ENCODE measurements at regions not wholly inside any gene's neighbourhood (a gene's known extent, or its start where the extent isn't known, plus 50 kb on each side); places are given as distances from the start of the nearest gene placed in this dataset.
"Not testable (repeated sequence)": the region's sequence is repeated elsewhere in the genome, so short reads cannot be mapped to it uniquely, and the experiment has no call there.

- Histone ChIP-seq H3K4me1 (ENCODE audit: insufficient read depth, low read length) (no peaks in the 10 kb centered on the region), H3K36me3 (ENCODE audit: insufficient read depth, low read length) (no peaks in the 10 kb centered on the region), H3K4me3 (ENCODE audit: low read depth in 1 of 2, low read length in 2 of 2) (no peak overlapping the region), H3K27me3 (ENCODE audit: control insufficient read depth in 1 of 2, insufficient read depth in 2 of 2, low read length in 2 of 2) (no peaks in the 10 kb centered on the region), H3K9me3 (ENCODE audit: low read length) (no peaks in the 10 kb centered on the region), H3K9ac (ENCODE audit: low read length) (no peak overlapping the region), H3K27ac (ENCODE audit: low read depth, low read length) (no peak overlapping the region)
Measured at GRCh38 chr4:123522646-123523045, 126.1 kb downstream of the SPRY1 start.

DNA sequence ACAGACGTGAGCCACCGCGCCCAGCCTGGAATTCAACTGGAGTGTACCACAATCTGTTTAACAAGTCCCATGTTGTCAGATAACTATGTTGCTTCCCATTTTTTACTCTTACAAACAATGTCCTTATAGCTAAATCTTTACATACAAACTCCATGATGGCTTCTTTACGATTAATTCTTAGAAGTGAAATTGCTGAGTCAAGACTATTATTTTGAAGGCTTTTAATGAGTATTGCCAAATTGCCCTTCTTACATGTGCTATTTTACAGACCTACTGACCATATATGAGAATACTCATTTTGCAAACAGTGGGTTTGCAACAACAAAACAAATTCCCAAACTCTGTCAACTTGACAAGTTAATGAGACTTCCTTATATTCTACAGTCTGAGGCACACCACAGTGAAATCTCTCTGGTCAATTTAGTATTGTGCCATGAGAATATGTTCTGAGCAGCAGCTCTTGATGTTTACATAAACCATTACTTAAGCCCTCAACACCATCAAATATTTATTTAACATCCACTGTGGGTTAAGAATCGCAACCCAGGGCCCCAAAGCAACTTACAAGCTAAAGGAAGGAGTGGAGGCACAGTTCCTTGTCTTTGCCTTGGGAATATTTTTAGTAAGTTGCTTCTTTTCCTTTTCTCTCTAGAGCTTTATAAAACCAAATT lies 128.5 kb downstream of the SPRY1 start:
- no peak overlapping the region for H3K4me3 ChIP-seq (ENCODE audit: low read depth in 1 of 2, low read length in 2 of 2)
- no peaks in the 10 kb centered on the region for H3K27me3 ChIP-seq (ENCODE audit: control insufficient read depth in 1 of 2, insufficient read depth in 2 of 2, low read length in 2 of 2)
- no peaks in the 10 kb centered on the region for H3K9me3 ChIP-seq (ENCODE audit: low read length)
- H3K36me3 ChIP-seq (ENCODE audit: insufficient read depth, low read length): no peaks in the 10 kb centered on the region
- no peak overlapping the region for H3K9ac ChIP-seq (ENCODE audit: low read length)
- no peak overlapping the region for H3K27ac ChIP-seq (ENCODE audit: low read depth, low read length)
- no peaks in the 10 kb centered on the region for H3K4me1 ChIP-seq (ENCODE audit: insufficient read depth, low read length)

- Histone ChIP-seq H3K36me3 (ENCODE audit: insufficient read depth, low read length) (no peaks in the 10 kb centered on the region), H3K4me1 (ENCODE audit: insufficient read depth, low read length) (no peaks in the 10 kb centered on the region), H3K27ac (ENCODE audit: low read depth, low read length) (no peak overlapping the region), H3K27me3 (ENCODE audit: control insufficient read depth in 1 of 2, insufficient read depth in 2 of 2, low read length in 2 of 2) (no peaks in the 10 kb centered on the region), H3K9ac (ENCODE audit: low read length) (no peak overlapping the region), H3K9me3 (ENCODE audit: low read length) (no peaks in the 10 kb centered on the region), H3K4me3 (ENCODE audit: low read depth in 1 of 2, low read length in 2 of 2) (no peak overlapping the region)
Measured at GRCh38 chr4:123526511-123526910, 129.9 kb downstream of the SPRY1 start.

- Histone ChIP-seq H3K9me3 (ENCODE audit: low read length) (no peaks in the 10 kb centered on the region), H3K27me3 (ENCODE audit: control insufficient read depth in 1 of 2, insufficient read depth in 2 of 2, low read length in 2 of 2) (no peaks in the 10 kb centered on the region), H3K4me1 (ENCODE audit: insufficient read depth, low read length) (no peaks in the 10 kb centered on the region), H3K36me3 (ENCODE audit: insufficient read depth, low read length) (no peaks in the 10 kb centered on the region), H3K9ac (ENCODE audit: low read length) (no peak overlapping the region), H3K4me3 (ENCODE audit: low read depth in 1 of 2, low read length in 2 of 2) (no peak overlapping the region), H3K27ac (ENCODE audit: low read depth, low read length) (no peak overlapping the region)
Measured at GRCh38 chr4:123528501-123529277, 132.1 kb downstream of the SPRY1 start.

DNA sequence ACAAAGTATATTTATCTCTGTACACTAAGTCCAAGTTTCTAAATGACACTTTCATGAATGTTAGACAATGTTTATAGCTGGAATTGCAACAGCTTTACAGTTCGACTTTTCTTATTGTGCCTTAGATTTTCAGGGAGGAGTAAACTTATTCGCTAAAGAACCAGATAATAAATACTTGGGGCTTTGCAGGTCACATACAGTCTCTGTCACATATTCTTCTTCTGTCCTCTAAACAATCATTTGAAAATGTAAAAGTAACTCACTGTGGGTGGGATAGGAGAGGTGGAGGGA lies 132.6 kb downstream of the SPRY1 start:
- Histone ChIP-seq H3K27ac (ENCODE audit: low read depth, low read length) (no peak overlapping the region), H3K9ac (ENCODE audit: low read length) (no peak overlapping the region), H3K4me3 (ENCODE audit: low read depth in 1 of 2, low read length in 2 of 2) (no peak overlapping the region), H3K27me3 (ENCODE audit: control insufficient read depth in 1 of 2, insufficient read depth in 2 of 2, low read length in 2 of 2) (no peaks in the 10 kb centered on the region), H3K9me3 (ENCODE audit: low read length) (no peaks in the 10 kb centered on the region), H3K36me3 (ENCODE audit: insufficient read depth, low read length) (no peaks in the 10 kb centered on the region), H3K4me1 (ENCODE audit: insufficient read depth, low read length) (no peaks in the 10 kb centered on the region)

DNA sequence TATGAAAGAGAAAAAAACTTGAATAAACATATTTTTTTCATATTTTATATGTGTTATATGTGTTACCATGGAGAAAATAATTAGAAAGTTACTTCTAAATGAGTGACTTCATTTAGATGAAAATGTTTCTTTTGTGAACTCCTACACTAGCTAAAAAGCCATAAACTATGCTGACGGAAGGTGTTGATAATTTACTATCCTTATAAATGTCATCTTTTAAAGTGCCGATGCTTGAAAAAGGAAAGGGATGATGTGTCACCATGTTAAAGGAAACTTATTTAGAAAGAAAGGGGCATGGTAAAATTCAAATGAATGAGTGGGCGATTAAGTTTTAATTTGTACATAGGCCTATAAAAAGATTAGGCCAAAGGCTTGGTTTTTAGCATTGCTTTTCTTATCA lies 133.8 kb downstream of the SPRY1 start:
- no peak overlapping the region for H3K4me3 ChIP-seq (ENCODE audit: low read depth in 1 of 2, low read length in 2 of 2)
- H3K9ac ChIP-seq (ENCODE audit: low read length): no peak overlapping the region
- H3K4me1 ChIP-seq (ENCODE audit: insufficient read depth, low read length): no peaks in the 10 kb centered on the region
- H3K9me3 ChIP-seq (ENCODE audit: low read length): no peaks in the 10 kb centered on the region
- no peaks in the 10 kb centered on the region for H3K27me3 ChIP-seq (ENCODE audit: control insufficient read depth in 1 of 2, insufficient read depth in 2 of 2, low read length in 2 of 2)
- no peaks in the 10 kb centered on the region for H3K36me3 ChIP-seq (ENCODE audit: insufficient read depth, low read length)
- no peak overlapping the region for H3K27ac ChIP-seq (ENCODE audit: low read depth, low read length)

GRCh38 chr4:123535037-123535748 lies 138.6 kb downstream of the SPRY1 start:
- no peaks in the 10 kb centered on the region for H3K9me3 ChIP-seq (ENCODE audit: low read length)
- no peak overlapping the region for H3K4me3 ChIP-seq (ENCODE audit: low read depth in 1 of 2, low read length in 2 of 2)
- H3K36me3 ChIP-seq (ENCODE audit: insufficient read depth, low read length): no peaks in the 10 kb centered on the region
- H3K27ac ChIP-seq (ENCODE audit: low read depth, low read length): no peak overlapping the region
- no peaks in the 10 kb centered on the region for H3K4me1 ChIP-seq (ENCODE audit: insufficient read depth, low read length)
- no peak overlapping the region for H3K9ac ChIP-seq (ENCODE audit: low read length)
- H3K27me3 ChIP-seq (ENCODE audit: control insufficient read depth in 1 of 2, insufficient read depth in 2 of 2, low read length in 2 of 2): no peaks in the 10 kb centered on the region

DNA sequence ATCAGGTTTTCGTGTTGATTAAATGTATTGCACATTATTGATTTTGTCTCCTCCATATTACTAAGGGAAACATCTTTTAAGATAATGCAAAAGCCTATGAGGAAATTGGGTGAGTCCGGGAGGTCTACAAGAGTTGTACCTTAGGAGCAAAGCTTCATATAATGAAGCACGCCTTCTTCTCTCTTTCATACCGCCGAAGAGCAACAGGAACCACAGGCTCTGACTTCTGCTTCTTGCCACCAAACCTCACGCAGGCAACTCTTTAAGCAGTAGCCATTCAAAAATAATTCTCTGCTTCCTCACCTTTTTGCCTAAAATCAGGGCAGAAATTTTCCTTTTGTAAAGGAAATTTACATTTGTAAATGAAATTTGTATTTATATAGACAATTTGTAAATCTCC lies 139.6 kb downstream of the SPRY1 start:
- no peaks in the 10 kb centered on the region for H3K9me3 ChIP-seq (ENCODE audit: low read length)
- H3K4me3 ChIP-seq (ENCODE audit: low read depth in 1 of 2, low read length in 2 of 2): no peak overlapping the region
- H3K36me3 ChIP-seq (ENCODE audit: insufficient read depth, low read length): no peaks in the 10 kb centered on the region
- H3K27me3 ChIP-seq (ENCODE audit: control insufficient read depth in 1 of 2, insufficient read depth in 2 of 2, low read length in 2 of 2): no peaks in the 10 kb centered on the region
- H3K27ac ChIP-seq (ENCODE audit: low read depth, low read length): no peak overlapping the region
- no peak overlapping the region for H3K9ac ChIP-seq (ENCODE audit: low read length)
- no peaks in the 10 kb centered on the region for H3K4me1 ChIP-seq (ENCODE audit: insufficient read depth, low read length)

DNA sequence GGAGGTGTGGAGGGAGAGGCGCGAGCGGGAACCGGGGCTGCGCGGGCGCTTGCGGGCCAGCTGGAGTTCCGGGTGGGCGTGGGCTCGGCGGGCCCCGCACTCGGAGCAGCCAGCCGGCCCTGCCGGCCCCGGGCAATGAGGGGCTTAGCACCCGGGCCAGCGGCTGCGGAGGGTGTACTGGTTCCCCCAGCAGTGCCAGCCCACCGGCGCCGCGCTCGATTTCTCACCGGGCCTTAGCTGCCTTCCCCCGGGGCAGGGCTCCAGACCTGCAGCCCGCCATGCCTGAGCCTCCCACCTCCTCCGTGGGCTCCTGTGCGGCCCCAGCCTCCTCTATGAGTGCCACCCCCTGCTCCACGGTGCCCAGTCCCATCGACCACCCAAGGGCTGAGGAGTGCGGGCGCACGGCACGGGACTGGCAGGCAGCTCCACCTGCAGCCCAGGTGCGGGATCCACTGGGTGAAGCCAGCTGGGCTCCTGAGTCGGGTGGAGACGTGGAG lies 141.4 kb downstream of the SPRY1 start:
- H3K27me3 ChIP-seq (ENCODE audit: control insufficient read depth in 1 of 2, insufficient read depth in 2 of 2, low read length in 2 of 2); H3K9me3 ChIP-seq (ENCODE audit: low read length): not testable (repeated sequence)

DNA sequence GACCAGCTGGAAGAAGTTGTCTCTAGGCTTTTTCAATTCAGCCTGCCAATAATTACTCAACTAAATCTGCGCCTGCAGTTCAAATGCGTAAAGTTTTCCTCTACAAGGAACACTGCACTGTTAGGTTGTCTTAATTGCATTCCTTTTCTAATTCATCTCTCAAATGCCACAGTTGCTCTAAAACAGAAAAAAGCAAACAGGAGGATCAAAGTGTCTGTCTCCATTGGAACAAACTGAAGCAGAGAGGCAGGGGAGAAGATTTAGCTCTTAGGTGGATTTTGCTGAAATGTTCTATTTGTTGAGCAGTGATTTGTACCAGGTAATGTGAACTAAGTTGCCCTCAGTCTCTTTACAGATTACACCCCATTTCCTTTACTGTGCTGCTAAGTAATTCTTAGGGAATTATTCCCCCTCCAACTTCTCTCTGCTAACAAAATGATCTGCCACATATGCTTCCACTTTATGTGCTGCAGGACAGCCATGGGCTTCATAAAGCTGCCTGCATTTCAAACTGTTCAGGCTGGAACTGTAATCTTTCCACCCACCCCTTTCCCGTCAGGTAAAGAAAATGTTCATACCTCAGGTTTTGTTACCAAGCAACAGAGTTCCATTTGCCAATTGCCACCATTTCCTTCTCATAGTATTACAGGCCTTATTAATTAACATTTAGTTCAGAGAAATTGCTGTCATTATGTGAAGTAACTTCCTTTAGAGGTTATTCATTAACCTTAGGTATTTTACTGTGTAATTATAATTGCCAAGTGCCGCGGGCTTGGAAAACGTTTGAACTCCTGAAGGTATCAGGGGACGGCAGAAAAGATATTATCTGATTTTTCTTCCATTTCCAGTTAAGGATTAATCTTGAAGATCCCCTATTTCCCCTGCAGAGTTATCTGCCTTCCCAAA lies 149.3 kb downstream of the SPRY1 start:
- Histone ChIP-seq H3K27ac (ENCODE audit: low read depth, low read length) (no peak overlapping the region), H3K9ac (ENCODE audit: low read length) (no peak overlapping the region), H3K9me3 (ENCODE audit: low read length) (no peaks in the 10 kb centered on the region), H3K36me3 (ENCODE audit: insufficient read depth, low read length) (no peaks in the 10 kb centered on the region), H3K27me3 (ENCODE audit: control insufficient read depth in 1 of 2, insufficient read depth in 2 of 2, low read length in 2 of 2) (no peaks in the 10 kb centered on the region), H3K4me3 (ENCODE audit: low read depth in 1 of 2, low read length in 2 of 2) (no peak overlapping the region), H3K4me1 (ENCODE audit: insufficient read depth, low read length) (no peaks in the 10 kb centered on the region)

More for the DNA sequence above, 141.4 kb downstream of the SPRY1 start:
- not testable (repeated sequence) for H3K27ac ChIP-seq (ENCODE audit: low read depth, low read length); H3K36me3 ChIP-seq (ENCODE audit: insufficient read depth, low read length); H3K4me3 ChIP-seq (ENCODE audit: low read depth in 1 of 2, low read length in 2 of 2); H3K4me1 ChIP-seq (ENCODE audit: insufficient read depth, low read length); H3K9ac ChIP-seq (ENCODE audit: low read length)

- Histone ChIP-seq H3K4me1 (ENCODE audit: insufficient read depth, low read length) (no peaks in the 10 kb centered on the region), H3K4me3 (ENCODE audit: low read depth in 1 of 2, low read length in 2 of 2) (no peak overlapping the region), H3K9ac (ENCODE audit: low read length) (no peak overlapping the region), H3K27me3 (ENCODE audit: control insufficient read depth in 1 of 2, insufficient read depth in 2 of 2, low read length in 2 of 2) (no peaks in the 10 kb centered on the region), H3K9me3 (ENCODE audit: low read length) (no peaks in the 10 kb centered on the region), H3K27ac (ENCODE audit: low read depth, low read length) (no peak overlapping the region), H3K36me3 (ENCODE audit: insufficient read depth, low read length) (no peaks in the 10 kb centered on the region)
Measured at GRCh38 chr4:123546573-123547060, 150.0 kb downstream of the SPRY1 start.

All from muscle layer of colon (tissue), 2 donors.